GM04504 (cell line): ENCODE measurements at regions not wholly inside any gene's neighbourhood (a gene's known extent, or its start where the extent isn't known, plus 50 kb on each side); places are given as distances from the start of the nearest gene placed in this dataset.
A peak's percentile ranks its signal among the peaks of the same experiment; 100 is the strongest.
"Not testable (repeated sequence)": the region's sequence is repeated elsewhere in the genome, so short reads cannot be mapped to it uniquely, and the experiment has no call there.

Source experiments
- DNase-seq: peaks from one replicate; pipeline ENCODE4 v3.0.0-alpha.2; 2012; ENCODE audit warnings: low read depth

- DNase-seq, result peak; percentile 4
Measured at GRCh38 chr1:146710838-146711521, 227.1 kb upstream of the NBPF12 start.

GRCh38 chr1:146709302-146709701 lies 228.8 kb upstream of the NBPF12 start:
- DNase-seq, result not testable (repeated sequence)

- not testable (repeated sequence) for DNase-seq
Measured at GRCh38 chr1:146704162-146704724, 233.9 kb upstream of the NBPF12 start.

- not testable (repeated sequence) for DNase-seq
Measured at GRCh38 chr1:146701320-146701719, 236.8 kb upstream of the NBPF12 start.

GRCh38 chr1:146695388-146695787 lies 242.7 kb upstream of the NBPF12 start:
- not testable (repeated sequence) for DNase-seq

GRCh38 chr1:146691798-146692197 lies 246.3 kb upstream of the NBPF12 start:
- DNase-seq, result not testable (repeated sequence)

- DNase-seq, result not testable (repeated sequence)
Measured at GRCh38 chr1:146688893-146689292, 249.2 kb upstream of the NBPF12 start.

- not testable (repeated sequence) for DNase-seq
Measured at GRCh38 chr1:146686777-146687366, 251.3 kb upstream of the NBPF12 start.

GRCh38 chr1:146683126-146683429 lies 255.0 kb upstream of the NBPF12 start:
- DNase-seq, result not testable (repeated sequence)

GRCh38 chr1:146682227-146683125 lies 255.6 kb upstream of the NBPF12 start:
- not testable (repeated sequence) for DNase-seq

GRCh38 chr1:146673729-146674299 lies 264.3 kb upstream of the NBPF12 start:
- DNase-seq, result not testable (repeated sequence)

GRCh38 chr1:146672608-146673007 lies 265.5 kb upstream of the NBPF12 start:
- DNase-seq, result not testable (repeated sequence)

- DNase-seq, result not testable (repeated sequence)
Measured at GRCh38 chr1:146671588-146671987, 266.5 kb upstream of the NBPF12 start.

- not testable (repeated sequence) for DNase-seq
Measured at GRCh38 chr1:146670832-146671566, 267.1 kb upstream of the NBPF12 start.

GRCh38 chr1:146666275-146666674 lies 271.8 kb upstream of the NBPF12 start:
- DNase-seq, result not testable (repeated sequence)

- not testable (repeated sequence) for DNase-seq
Measured at GRCh38 chr1:146660242-146660641, 277.9 kb upstream of the NBPF12 start.

- not testable (repeated sequence) for DNase-seq
Measured at GRCh38 chr1:146656356-146657060, 281.6 kb upstream of the NBPF12 start.

GRCh38 chr1:146654763-146655162 lies 283.4 kb upstream of the NBPF12 start:
- not testable (repeated sequence) for DNase-seq

- not testable (repeated sequence) for DNase-seq
Measured at GRCh38 chr1:146645978-146646604, 292.0 kb upstream of the NBPF12 start.

- DNase-seq, result not testable (repeated sequence)
Measured at GRCh38 chr1:146641534-146641933, 296.6 kb upstream of the NBPF12 start.
